Pancreas (tissue), 10 donors: ENCODE measurements at regions not wholly inside any gene's neighbourhood (a gene's known extent, or its start where the extent isn't known, plus 50 kb on each side); places are given as distances from the start of the nearest gene placed in this dataset.

Source experiments
- ATAC-seq, 4 donors: fragments of 200-7000 bp; cut with Tn5 transposase; one replicate each; pipeline versions ENCODE4 v1.8.0 to v1.9.1; 2020; ENCODE audit warnings: mild to moderate bottlenecking in 4 of 4, moderate library complexity in 4 of 4
- DNase-seq, 6 donors: peaks; one replicate each; pipeline ENCODE4 v3.0.0-alpha.2; 2020
- FAIRE-seq: peaks from 2 replicates; lab custom pipeline; 2012; peaks lifted over from hg19 to GRCh38; lab: Jason Lieb, UNC
- H3K27ac ChIP-seq, 4 donors: fragments of 200-600 bp; sonication (generic); 1 replicate in 3 of 4; 2 replicates in 1 of 4; pipeline versions ENCODE4 v1.5.0 to v1.8.0; 2020
- H3K27me3 ChIP-seq, 4 donors: fragments of 200-600 bp; one replicate each; pipeline ENCODE4 v1.8.0; 2021
- H3K36me3 ChIP-seq, 3 donors: fragments of 200-600 bp; sonication (generic) in 1 of 3; one replicate each; pipeline versions ENCODE4 v1.5.0 to v1.8.0; 2020 to 2021
- H3K4me1 ChIP-seq, 3 donors: fragments of 200-600 bp; one replicate each; pipeline ENCODE4 v1.8.0; 2021
- H3K4me3 ChIP-seq, 4 donors: fragments of 200-600 bp; sonication (generic) in 2 of 4; one replicate each; pipeline versions ENCODE4 v1.5.0 to v1.8.0; 2020 to 2021
- H3K9me3 ChIP-seq, 4 donors: fragments of 200-600 bp; one replicate each; pipeline ENCODE4 v1.8.0; 2021
- CTCF ChIP-seq, 4 donors: fragments of 200-600 bp; sonication (generic) in 3 of 4; IDR thresholded peaks; one replicate each; pipeline versions ENCODE4 v1.5.0 to v1.8.0; 2021; ENCODE audit warnings: antibody characterized with exemption in 4 of 4
- WGBS, 2 donors: extraction: QIAGEN DNeasy Blood & Tissue Kit; methylation state at CpG; one replicate each; pipeline ENCODE4 v1.1.7; 2013; 5-methylcytosine and 5-hydroxymethylcytosine counted together
- intact Hi-C, 3 donors: fragments of 100-400 bp; cut with DNase I; formaldehyde crosslinking; loops; one replicate each; pipeline versions ENCODE4 v1.11.1 to v1.14.2; 2022
- donor health status: healthy with polysubstance abuse.
- donor health status: DM: no; HTN: no; CAD: no; lungs with moderate emphysema.
- donor health status: DM: no; HTN: no; CAD: no.
- donor health status: control.
- donor health status: control.
- donor health status: Bipolar disorder and iron deficiency.
- donor health status: DM: yes; HTN: yes; CAD: no.
- donor health status: DM: no; HTN: no; CAD: no.
- donor health status: DM: no; HTN: no; CAD: no.
- donor health status: DM: yes; HTN: yes; CAD: no.

DNA sequence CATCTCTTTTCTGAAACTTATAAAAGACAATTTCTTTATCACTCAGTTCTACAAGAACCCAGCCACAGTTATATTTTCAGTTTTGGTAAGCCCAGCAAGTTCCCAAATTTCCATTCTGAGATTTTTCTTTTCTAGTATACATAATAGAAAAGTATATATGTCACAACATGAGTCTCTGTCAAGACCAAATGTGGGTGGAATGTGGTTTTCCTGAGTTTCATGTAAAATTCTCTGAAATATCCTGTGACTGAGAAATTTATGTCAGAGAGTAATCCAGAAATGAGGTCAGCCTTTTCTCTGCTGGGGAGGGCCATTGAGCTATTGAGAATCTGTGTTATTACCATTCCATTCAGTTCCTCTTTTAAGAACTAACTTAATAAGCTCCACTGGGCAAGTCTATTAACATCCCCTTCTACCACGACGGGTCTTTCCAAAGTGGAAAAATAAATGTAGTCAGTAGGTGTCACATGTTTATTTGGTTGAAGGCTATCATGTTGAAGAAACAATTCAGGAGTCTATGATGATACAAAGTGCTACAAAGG, 100.7 kb upstream of the HMGN3 start:
- no peak overlapping the region for H3K27ac ChIP-seq
- H3K27me3 ChIP-seq, result no peaks in the 10 kb centered on the region
- intact Hi-C loops, result no loop called here
- DNase-seq (no peak), FAIRE-seq (no peak), ATAC-seq (no peak)
- no peaks in the 10 kb centered on the region for H3K9me3 ChIP-seq
- H3K4me1 ChIP-seq, result no peaks in the 10 kb centered on the region
- no peak for TF ChIP-seq CTCF (IDR thresholded peaks at IDR 0.05)
- WGBS, 2 donors, result 62 to 66% methylated on average over 2 of the region's 2 CpGs
- H3K36me3 ChIP-seq, result no peaks in the 10 kb centered on the region
- no peak overlapping the region for H3K4me3 ChIP-seq

- no peaks in the 10 kb centered on the region for H3K4me1 ChIP-seq
- no peaks in the 10 kb centered on the region for H3K36me3 ChIP-seq
- H3K4me3 ChIP-seq, result no peak overlapping the region
- H3K27me3 ChIP-seq, result no peaks in the 10 kb centered on the region
- H3K27ac ChIP-seq, result no peak overlapping the region
- intact Hi-C loops, result no loop called here
- DNase-seq (no peak), FAIRE-seq (no peak), ATAC-seq (no peak)
- no peaks in the 10 kb centered on the region for H3K9me3 ChIP-seq
- 77 to 81% methylated on average over 4 of the region's 4 CpGs for WGBS, 2 donors
- no peak for TF ChIP-seq CTCF (IDR thresholded peaks at IDR 0.05)
These were observed 100.2 kb upstream of the HMGN3 start for GRCh38 chr6:79334674-79335073.

DNA sequence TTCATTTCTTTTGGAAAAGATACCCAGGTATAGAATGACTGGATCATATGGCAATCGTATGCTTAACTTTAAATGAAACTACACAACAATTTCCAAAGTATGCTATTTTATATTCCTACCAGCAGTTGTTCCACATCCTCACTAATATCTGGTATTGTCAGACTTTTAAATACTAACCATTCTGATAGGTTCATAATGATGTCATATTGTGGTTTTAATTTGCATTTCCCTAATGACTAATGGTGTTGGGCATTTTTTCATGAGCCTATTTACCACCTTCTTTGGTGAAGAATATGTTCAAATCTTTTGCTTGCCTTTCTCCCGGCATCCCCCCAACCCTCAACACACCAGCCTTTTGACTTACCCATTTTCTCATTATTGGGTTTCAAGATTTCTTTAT, 96.2 kb upstream of the HMGN3 start:
- Histone ChIP-seq H3K4me1 (no peaks in the 10 kb centered on the region), H3K27ac (no peak overlapping the region), H3K27me3 (no peaks in the 10 kb centered on the region), H3K36me3 (no peaks in the 10 kb centered on the region), H3K9me3 (no peaks in the 10 kb centered on the region), H3K4me3 (no peak overlapping the region)
- ATAC-seq (no peak), DNase-seq (no peak), FAIRE-seq (no peak)
- WGBS, 2 donors, result 77 to 95% methylated on average over 2 of the region's 2 CpGs
- intact Hi-C loops, result no loop called here
- TF ChIP-seq CTCF (IDR thresholded peaks at IDR 0.05), result no peak

GRCh38 chr6:79313254-79313653, 78.8 kb upstream of the HMGN3 start:
- WGBS, 2 donors, result 65 to 75% methylated on average over 5 of the region's 5 CpGs
- Histone ChIP-seq H3K27me3 (no peaks in the 10 kb centered on the region), H3K27ac (no peak overlapping the region), H3K9me3 (no peaks in the 10 kb centered on the region), H3K4me1 (no peaks in the 10 kb centered on the region), H3K36me3 (no peaks in the 10 kb centered on the region), H3K4me3 (no peak overlapping the region)
- no peak for FAIRE-seq
- intact Hi-C loops, result no loop called here
- peak; percentile 56 to 86 (median 73) for ATAC-seq
- DNase-seq, result peak in 3 of 6 donors; percentile 56 to 66 (median 62)
- no peak for TF ChIP-seq CTCF (IDR thresholded peaks at IDR 0.05)

DNA sequence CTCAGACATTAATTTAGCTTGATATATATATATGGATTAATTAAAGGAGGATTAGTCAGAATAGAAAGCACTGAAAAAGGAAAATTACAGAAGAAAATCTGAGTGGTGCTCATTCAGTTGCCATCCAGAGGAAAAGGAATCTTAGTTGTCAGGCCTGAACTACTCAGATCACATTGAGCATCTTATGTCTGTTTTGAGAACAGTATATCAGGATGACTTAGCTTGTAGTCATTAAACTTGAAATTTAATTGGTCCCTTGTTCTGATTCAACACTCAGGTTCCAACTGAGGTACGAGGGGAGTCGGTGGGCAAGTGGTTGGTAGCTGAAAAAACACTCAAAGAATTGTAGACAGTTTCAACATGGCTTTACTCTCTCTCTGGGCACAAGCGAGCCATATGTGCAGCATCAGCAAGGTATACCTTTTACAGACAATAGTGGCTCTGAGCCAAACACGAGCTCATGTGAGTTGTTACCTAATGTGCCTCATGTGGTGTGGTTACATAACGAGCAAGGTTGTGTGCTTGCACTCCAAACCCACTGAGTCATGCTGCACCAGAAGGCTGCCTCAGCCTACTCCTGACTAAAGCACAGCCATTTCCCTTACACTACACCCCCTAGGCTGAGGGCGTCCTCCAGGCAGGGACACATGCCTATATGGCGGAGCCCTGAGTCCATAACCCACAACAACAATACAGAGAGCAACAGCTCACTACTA, 73.0 kb upstream of the HMGN3 start:
- WGBS, 2 donors, result 80 to 88% methylated on average over 7 of the region's 7 CpGs
- FAIRE-seq (no peak), ATAC-seq (peak in 1 of 4 donors; percentile 12), DNase-seq (no peak)
- H3K9me3 ChIP-seq, result no peaks in the 10 kb centered on the region
- H3K27me3 ChIP-seq, result no peaks in the 10 kb centered on the region
- no peaks in the 10 kb centered on the region for H3K4me1 ChIP-seq
- no peak overlapping the region for H3K4me3 ChIP-seq
- TF ChIP-seq CTCF (IDR thresholded peaks at IDR 0.05), result no peak
- no peaks in the 10 kb centered on the region for H3K36me3 ChIP-seq
- intact Hi-C loops, result no loop called here
- H3K27ac ChIP-seq, result no peak overlapping the region
